IPS DF 6.9 (cell line): ENCODE measurements at regions not wholly inside any gene's neighbourhood (a gene's known extent, or its start where the extent isn't known, plus 50 kb on each side); places are given as distances from the start of the nearest gene placed in this dataset.

Experiments
- DNase-seq: peaks from one replicate; pipeline ENCODE4 v3.0.0-alpha.2; 2013; ENCODE audit warnings: low read depth, low spot score
- H3K27ac ChIP-seq: one replicate; pipeline ENCODE4 v1.5.1; 2013; ENCODE audit warnings: low read length, control low read depth
- H3K27me3 ChIP-seq: 2 replicates; pipeline ENCODE4 v1.6.1; 2013; ENCODE audit warnings: mild to moderate bottlenecking, low read length; ENCODE audit not compliant: control insufficient read depth, insufficient read depth
- H3K36me3 ChIP-seq: 2 replicates; pipeline ENCODE4 v1.6.1; 2013; ENCODE audit warnings: low read length; ENCODE audit not compliant: control insufficient read depth, insufficient read depth
- H3K4me1 ChIP-seq: 2 replicates; pipeline ENCODE4 v1.6.1; 2013; ENCODE audit warnings: low read length; ENCODE audit not compliant: control insufficient read depth, insufficient read depth
- H3K4me3 ChIP-seq: 2 replicates; pipeline ENCODE4 v1.5.1; 2013; ENCODE audit warnings: mild to moderate bottlenecking, low read length
- H3K9me3 ChIP-seq: 2 replicates; pipeline ENCODE4 v1.6.1; 2013; ENCODE audit warnings: low read length, inconsistent platforms; ENCODE audit not compliant: control insufficient read depth, insufficient read depth
- WGBS: extraction: QIAGEN DNeasy Blood & Tissue Kit; methylation state at CpG from one replicate; pipeline ENCODE4 v1.1.7; 2013; ENCODE audit warnings: mixed read lengths, missing lambda C conversion rate; ENCODE audit not compliant: insufficient read length, insufficient coverage; 5-methylcytosine and 5-hydroxymethylcytosine counted together

DNA sequence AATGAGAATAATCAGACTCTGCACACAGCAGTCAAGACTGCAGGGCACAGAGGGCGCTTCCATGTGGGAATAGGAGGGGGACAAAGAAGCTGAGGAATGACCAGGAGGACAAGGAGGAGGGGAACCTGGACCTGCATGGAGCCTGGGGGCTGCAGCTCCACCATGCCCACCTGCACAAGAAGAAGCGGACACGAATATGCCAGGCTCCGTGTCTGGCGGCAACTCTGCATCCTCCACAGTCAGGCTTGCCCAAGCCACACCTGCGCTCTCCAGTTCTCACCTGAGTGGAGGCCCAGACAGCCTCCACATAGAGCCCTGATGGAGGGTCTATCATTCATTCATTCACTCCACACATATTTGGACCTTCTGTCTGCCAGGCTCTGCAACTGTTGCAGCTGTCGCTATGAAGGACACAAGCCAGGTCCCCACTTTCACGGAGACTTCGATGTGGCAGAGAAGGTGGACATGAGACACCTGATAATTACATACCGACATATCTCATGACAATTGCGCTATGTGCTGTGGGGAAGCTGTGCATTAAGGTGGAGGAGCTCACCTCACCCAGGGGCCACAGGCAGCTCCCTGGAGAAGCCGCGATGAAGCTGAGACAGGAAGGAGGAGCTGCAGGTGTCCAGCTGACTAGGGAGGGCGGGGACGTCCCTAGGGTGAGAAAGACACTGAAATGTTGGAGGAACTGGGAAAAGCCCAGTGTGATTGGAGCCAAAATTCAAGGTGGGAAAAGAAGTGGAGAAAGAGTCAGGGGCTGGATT is 159.2 kb downstream of the INHBB start:
- DNase-seq = no peak
- H3K27ac ChIP-seq = no peak overlapping the region
- no CpG with 5 or more reads among the region's 15 CpGs for WGBS
- no peaks in the 10 kb centered on the region for H3K4me1 ChIP-seq
- no peaks in the 10 kb centered on the region for H3K36me3 ChIP-seq
- H3K27me3 ChIP-seq = no peaks in the 10 kb centered on the region
- no peaks in the 10 kb centered on the region for H3K9me3 ChIP-seq
- no peak overlapping the region for H3K4me3 ChIP-seq

- Histone ChIP-seq H3K27ac (no peak overlapping the region), H3K27me3 (no peaks in the 10 kb centered on the region; the same call in 1 of the 2 replicates), H3K36me3 (no peaks in the 10 kb centered on the region), H3K4me1 (no peaks in the 10 kb centered on the region), H3K4me3 (no peak overlapping the region), H3K9me3 (no peaks in the 10 kb centered on the region)
- DNase-seq = no peak
- no CpG with 5 or more reads among the region's 7 CpGs for WGBS
Measured at GRCh38 chr2:120508567-120509041, 162.7 kb downstream of the INHBB start.

DNA sequence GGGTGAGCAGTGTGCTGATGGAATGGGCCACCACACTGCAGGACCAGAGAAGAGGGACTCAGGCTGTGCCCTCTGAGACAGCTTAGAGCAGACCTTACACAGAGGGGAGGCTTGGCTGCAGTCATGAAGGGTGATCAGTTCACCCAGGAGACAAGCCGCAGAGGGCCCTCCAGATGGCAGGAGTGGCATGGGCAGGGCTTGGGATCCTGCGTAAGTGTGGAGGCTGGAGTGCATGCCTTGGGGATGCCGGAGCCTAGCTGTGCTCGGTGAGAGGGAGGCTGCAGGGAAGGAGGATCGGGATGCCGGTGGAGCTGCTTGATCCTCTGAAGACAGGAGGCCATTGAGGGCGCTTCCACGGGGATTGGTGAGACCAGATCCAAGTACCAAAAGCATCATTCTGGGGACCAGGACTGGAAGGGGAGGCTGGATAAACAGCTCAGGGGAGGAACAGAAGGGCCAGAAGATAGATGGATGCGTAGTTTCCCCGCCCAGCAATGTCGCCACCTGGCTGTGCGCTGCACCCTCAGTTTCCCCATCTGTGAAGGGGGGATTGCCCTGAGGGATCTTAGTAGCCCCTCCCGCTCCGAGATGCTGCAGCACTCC is 163.4 kb downstream of the INHBB start:
- Histone ChIP-seq H3K27me3 (no peaks in the 10 kb centered on the region; the same call in 1 of the 2 replicates), H3K4me1 (no peaks in the 10 kb centered on the region), H3K4me3 (no peak overlapping the region), H3K27ac (no peak overlapping the region), H3K36me3 (no peaks in the 10 kb centered on the region), H3K9me3 (no peaks in the 10 kb centered on the region)
- no peak for DNase-seq
- no CpG with 5 or more reads among the region's 14 CpGs for WGBS

DNA sequence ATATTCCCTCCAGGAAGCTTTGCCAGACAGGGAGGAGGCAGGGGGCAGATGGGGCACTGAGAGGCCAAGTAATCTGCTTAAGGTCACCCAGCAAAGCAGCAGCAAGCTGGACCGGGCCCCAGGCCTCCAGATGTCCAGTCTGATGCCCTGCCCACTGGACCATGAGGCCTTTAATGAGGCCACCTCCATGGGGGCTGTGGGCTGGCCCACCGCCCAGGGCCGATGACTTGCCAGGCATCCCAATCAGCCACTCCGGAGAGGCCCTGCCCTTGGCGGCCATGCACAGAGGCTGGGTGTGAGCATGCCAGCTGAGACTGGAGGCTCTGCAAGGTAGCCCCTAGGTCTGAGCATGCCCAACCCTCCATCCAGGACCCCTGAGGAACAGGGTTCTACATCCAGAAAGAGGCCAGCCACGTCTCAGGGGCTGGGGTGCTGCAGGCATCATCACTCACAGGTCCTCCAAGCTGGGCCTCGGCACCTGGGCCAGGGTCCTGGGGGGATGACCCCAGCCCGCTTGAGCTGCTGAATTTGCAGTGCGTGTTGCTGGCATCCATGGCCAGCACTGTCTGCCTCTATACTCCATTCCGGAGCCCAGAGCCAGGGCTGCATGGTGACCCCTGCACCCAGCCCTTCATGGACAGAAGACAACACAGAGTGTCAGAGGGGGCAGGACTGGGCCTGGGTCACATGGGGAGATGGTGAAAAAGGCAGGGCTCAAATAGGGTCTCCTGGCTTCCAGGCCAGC is 164.2 kb downstream of the INHBB start:
- no CpG with 5 or more reads among the region's 10 CpGs for WGBS
- no peak for DNase-seq

GRCh38 chr2:120510751-120511395 is 164.9 kb downstream of the INHBB start:
- Histone ChIP-seq H3K36me3 (no peaks in the 10 kb centered on the region), H3K9me3 (no peaks in the 10 kb centered on the region), H3K4me1 (no peaks in the 10 kb centered on the region), H3K27ac (no peak overlapping the region), H3K27me3 (no peaks in the 10 kb centered on the region; the same call in 1 of the 2 replicates), H3K4me3 (no peak overlapping the region)
- no peak for DNase-seq
- no CpG with 5 or more reads among the region's 11 CpGs for WGBS

More for the DNA sequence above, 164.2 kb downstream of the INHBB start:
- Histone ChIP-seq H3K36me3 (no peaks in the 10 kb centered on the region), H3K27me3 (no peaks in the 10 kb centered on the region; the same call in 1 of the 2 replicates), H3K9me3 (no peaks in the 10 kb centered on the region), H3K4me1 (no peaks in the 10 kb centered on the region), H3K4me3 (no peak overlapping the region), H3K27ac (no peak overlapping the region)

- WGBS = no CpG with 5 or more reads among the region's 18 CpGs
Measured at GRCh38 chr2:120511536-120511935, 165.6 kb downstream of the INHBB start.

DNA sequence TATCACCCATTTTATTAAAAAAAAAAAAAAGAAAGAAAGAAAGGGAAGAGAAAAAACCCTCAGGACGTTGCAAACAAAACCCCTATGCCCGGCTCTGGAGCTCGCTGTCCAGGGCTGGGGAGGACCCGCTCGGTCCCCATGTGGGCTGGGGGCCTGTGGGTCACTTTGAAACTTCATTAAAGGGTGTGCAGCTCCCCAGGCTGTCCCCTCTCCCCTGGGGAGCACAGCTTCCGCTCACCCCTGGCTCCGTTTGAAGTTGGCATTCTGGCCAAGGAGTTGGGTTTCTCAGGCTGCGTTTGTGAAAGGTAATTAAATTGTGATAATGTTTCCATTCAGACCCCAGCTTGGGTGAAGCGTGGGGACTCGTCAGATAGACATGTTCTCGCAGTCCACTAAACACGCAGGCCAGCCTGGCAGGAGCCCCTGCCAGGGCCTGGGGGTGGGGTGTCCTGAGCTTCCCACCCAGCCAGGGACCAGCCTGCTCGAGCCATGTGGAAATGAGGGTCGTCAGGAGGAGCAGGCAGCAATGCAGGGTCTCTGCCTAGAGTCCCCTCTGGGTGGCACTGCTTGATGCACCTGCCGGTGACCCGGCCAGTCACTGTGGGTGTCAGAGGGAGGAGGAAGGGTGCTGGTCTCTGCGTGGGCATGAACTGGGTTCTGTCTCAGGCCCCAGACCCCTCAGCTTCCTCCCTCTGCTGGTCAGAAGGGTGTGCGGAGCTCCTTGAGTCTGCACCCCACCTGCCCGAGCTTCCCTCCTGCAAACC is 166.2 kb downstream of the INHBB start:
- WGBS = no CpG with 5 or more reads among the region's 19 CpGs
- H3K27ac ChIP-seq = no peak overlapping the region
- H3K4me1 ChIP-seq = no peaks in the 10 kb centered on the region
- H3K4me3 ChIP-seq = no peak overlapping the region
- H3K36me3 ChIP-seq = no peaks in the 10 kb centered on the region
- no peaks in the 10 kb centered on the region for H3K9me3 ChIP-seq
- DNase-seq = no peak
- H3K27me3 ChIP-seq = no peaks in the 10 kb centered on the region; the same call in 1 of the 2 replicates

More at GRCh38 chr2:120511536-120511935, 165.6 kb downstream of the INHBB start:
- Histone ChIP-seq H3K36me3 (no peaks in the 10 kb centered on the region), H3K27me3 (no peaks in the 10 kb centered on the region; the same call in 1 of the 2 replicates), H3K4me3 (no peak overlapping the region), H3K9me3 (no peaks in the 10 kb centered on the region), H3K4me1 (no peaks in the 10 kb centered on the region), H3K27ac (no peak overlapping the region)
- no peak for DNase-seq

- Histone ChIP-seq H3K27me3 (no peaks in the 10 kb centered on the region; the same call in 1 of the 2 replicates), H3K4me3 (no peak overlapping the region), H3K36me3 (no peaks in the 10 kb centered on the region), H3K9me3 (no peaks in the 10 kb centered on the region), H3K4me1 (no peaks in the 10 kb centered on the region), H3K27ac (no peak overlapping the region)
- WGBS = no CpG with 5 or more reads among the region's 10 CpGs
- no peak for DNase-seq
Measured at GRCh38 chr2:120513776-120514357, 167.9 kb downstream of the INHBB start.

DNA sequence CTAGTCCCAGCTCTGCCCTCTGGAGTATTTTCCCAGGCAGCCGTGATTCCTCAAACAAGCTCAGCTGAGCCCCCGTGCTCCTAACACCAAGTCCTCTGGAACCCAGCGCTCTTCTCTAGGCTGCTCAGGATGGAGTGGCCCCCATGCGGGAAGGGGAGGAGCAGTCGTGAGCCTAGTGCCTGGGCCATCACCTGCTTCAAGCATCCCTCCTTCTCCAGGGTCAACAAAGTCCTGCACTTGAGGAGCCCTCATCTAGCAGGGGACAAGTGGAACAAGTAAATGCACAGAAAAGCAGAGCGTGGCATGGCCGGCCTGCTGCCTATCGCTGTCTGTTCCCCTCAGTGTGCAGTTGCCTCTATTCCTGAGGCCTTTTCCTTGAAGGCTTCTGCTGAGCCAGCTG is 168.6 kb downstream of the INHBB start:
- no peak for DNase-seq
- no peak overlapping the region for H3K27ac ChIP-seq
- H3K9me3 ChIP-seq = no peaks in the 10 kb centered on the region
- no peaks in the 10 kb centered on the region for H3K4me1 ChIP-seq
- no peaks in the 10 kb centered on the region; the same call in 1 of the 2 replicates for H3K27me3 ChIP-seq
- WGBS = no CpG with 5 or more reads among the region's 8 CpGs
- no peak overlapping the region for H3K4me3 ChIP-seq
- no peaks in the 10 kb centered on the region for H3K36me3 ChIP-seq
